ENCODE measurements at regions not wholly inside any gene's neighbourhood (a gene's known extent, or its start where the extent isn't known, plus 50 kb on each side); places are given as distances from the start of the nearest gene placed in this dataset.

GRCh38 chr3:159631226-159631625 is 357.4 kb upstream of the IL12A start:
- no peak for TF ChIP-seq EZH2 (IDR thresholded peaks at IDR 0.05)
- TF ChIP-seq CTCF (IDR thresholded peaks at IDR 0.05) = no peak
- TF ChIP-seq EZH2phosphoT487 (IDR thresholded peaks at IDR 0.05) = no peak
